GM19372 (cell line): ENCODE measurements at regions not wholly inside any gene's neighbourhood (a gene's known extent, or its start where the extent isn't known, plus 50 kb on each side); places are given as distances from the start of the nearest gene placed in this dataset.
"Not testable (repeated sequence)": the region's sequence is repeated elsewhere in the genome, so short reads cannot be mapped to it uniquely, and the experiment has no call there.

Experiments
- ATAC-seq: cut with Tn5 transposase; IDR thresholded peaks from one replicate; pipeline ENCODE4 v1.9.1; 2021; ENCODE audit warnings: mild to moderate bottlenecking, low read depth, moderate library complexity; ENCODE audit not compliant: unreplicated experiment

GRCh38 chrX:110966091-110966454, 129.9 kb upstream of the PAK3 start:
- no peak for ATAC-seq

- no peak for ATAC-seq
Observed at GRCh38 chrX:110965409-110966090, 130.4 kb upstream of the PAK3 start.

- no peak for ATAC-seq
Observed at GRCh38 chrX:110964786-110965185, 131.2 kb upstream of the PAK3 start.

- ATAC-seq: no peak
Observed at GRCh38 chrX:110962451-110962850, 133.5 kb upstream of the PAK3 start.

GRCh38 chrX:110955706-110956105, 140.3 kb upstream of the PAK3 start:
- ATAC-seq: no peak

- ATAC-seq: no peak
Observed at GRCh38 chrX:110954428-110955100, 141.4 kb upstream of the PAK3 start.

- no peak for ATAC-seq
Observed at GRCh38 chrX:110951472-110952269, 144.3 kb upstream of the PAK3 start.

GRCh38 chrX:110944751-110945675, 149.4 kb upstream of the CHRDL1 start:
- no peak for ATAC-seq

- no peak for ATAC-seq
Observed at GRCh38 chrX:110944311-110944750, 148.7 kb upstream of the CHRDL1 start.

GRCh38 chrX:110941906-110942305, 146.3 kb upstream of the CHRDL1 start:
- ATAC-seq: no peak

GRCh38 chrX:110938977-110939732, 143.5 kb upstream of the CHRDL1 start:
- ATAC-seq: no peak

- ATAC-seq: no peak
Observed at GRCh38 chrX:110924871-110925270, 129.3 kb upstream of the CHRDL1 start.

GRCh38 chrX:110920991-110921390, 125.4 kb upstream of the CHRDL1 start:
- no peak for ATAC-seq

GRCh38 chrX:110915570-110915969, 120.0 kb upstream of the CHRDL1 start:
- no peak for ATAC-seq

GRCh38 chrX:110915111-110915510, 119.5 kb upstream of the CHRDL1 start:
- ATAC-seq: no peak

- no peak for ATAC-seq
Observed at GRCh38 chrX:110914281-110914680, 118.7 kb upstream of the CHRDL1 start.

GRCh38 chrX:110904747-110905146, 109.1 kb upstream of the CHRDL1 start:
- not testable (repeated sequence) for ATAC-seq

- ATAC-seq: no peak
Observed at GRCh38 chrX:110881971-110882370, 86.4 kb upstream of the CHRDL1 start.

GRCh38 chrX:110877326-110877725, 81.7 kb upstream of the CHRDL1 start:
- ATAC-seq: no peak

GRCh38 chrX:110871839-110872238, 76.2 kb upstream of the CHRDL1 start:
- no peak for ATAC-seq
